ENCODE measurements at regions not wholly inside any gene's neighbourhood (a gene's known extent, or its start where the extent isn't known, plus 50 kb on each side); places are given as distances from the start of the nearest gene placed in this dataset.

GRCh38 chr10:78868048-78868447 lies 200.7 kb upstream of the ZMIZ1 start:
- no peak for TF ChIP-seq CTCF (IDR thresholded peaks at IDR 0.05; ENCODE audit: low read length)
- TF ChIP-seq EZH2 (IDR thresholded peaks at IDR 0.05; ENCODE audit: borderline replicate concordance, low read length) = no peak
- Histone ChIP-seq H3K9me2 (ENCODE audit: low read depth, low read length) (no peaks in the 10 kb centered on the region), H3K27me3 (ENCODE audit: insufficient read depth, low read length) (no peaks in the 10 kb centered on the region), H3K4me1 (ENCODE audit: insufficient read depth, low read length, severe bottlenecking) (no peaks in the 10 kb centered on the region), H3K79me2 (ENCODE audit: insufficient read depth, low read length) (no peaks in the 10 kb centered on the region), H2AFZ (ENCODE audit: low read length) (no peak overlapping the region), H3K36me3 (ENCODE audit: insufficient read depth, low read length) (no peaks in the 10 kb centered on the region), H3K4me3 (ENCODE audit: low read depth, low read length, poor library complexity, severe bottlenecking) (no peak overlapping the region), H3F3A (ENCODE audit: insufficient read depth, low read length) (no peaks in the 10 kb centered on the region), H3K9ac (ENCODE audit: low read length) (no peak overlapping the region), H4K20me1 (ENCODE audit: insufficient read depth, low read length) (no peaks in the 10 kb centered on the region), H3K4me2 (ENCODE audit: low read length) (no peak overlapping the region), H3K27ac (ENCODE audit: low read depth, low read length, poor library complexity, severe bottlenecking) (no peak overlapping the region), H3K9me3 (ENCODE audit: low read length) (no peaks in the 10 kb centered on the region)

GRCh38 chr10:78868456-78868855 lies 200.3 kb upstream of the ZMIZ1 start:
- TF ChIP-seq CTCF (IDR thresholded peaks at IDR 0.05; ENCODE audit: low read length) (no peak), EZH2 (IDR thresholded peaks at IDR 0.05; ENCODE audit: borderline replicate concordance, low read length) (no peak)
- Histone ChIP-seq H3K4me1 (ENCODE audit: insufficient read depth, low read length, severe bottlenecking) (no peaks in the 10 kb centered on the region), H4K20me1 (ENCODE audit: insufficient read depth, low read length) (no peaks in the 10 kb centered on the region), H3K27me3 (ENCODE audit: insufficient read depth, low read length) (no peaks in the 10 kb centered on the region), H3K9me3 (ENCODE audit: low read length) (no peaks in the 10 kb centered on the region), H2AFZ (ENCODE audit: low read length) (no peak overlapping the region), H3K27ac (ENCODE audit: low read depth, low read length, poor library complexity, severe bottlenecking) (no peak overlapping the region), H3K9ac (ENCODE audit: low read length) (no peak overlapping the region), H3K9me2 (ENCODE audit: low read depth, low read length) (no peaks in the 10 kb centered on the region), H3F3A (ENCODE audit: insufficient read depth, low read length) (no peaks in the 10 kb centered on the region), H3K79me2 (ENCODE audit: insufficient read depth, low read length) (no peaks in the 10 kb centered on the region), H3K4me2 (ENCODE audit: low read length) (no peak overlapping the region), H3K36me3 (ENCODE audit: insufficient read depth, low read length) (no peaks in the 10 kb centered on the region), H3K4me3 (ENCODE audit: low read depth, low read length, poor library complexity, severe bottlenecking) (no peak overlapping the region)

GRCh38 chr10:78868861-78869260 lies 199.9 kb upstream of the ZMIZ1 start:
- no peaks in the 10 kb centered on the region for H3K27me3 ChIP-seq (ENCODE audit: insufficient read depth, low read length)
- H3K9me3 ChIP-seq (ENCODE audit: low read length) = no peaks in the 10 kb centered on the region
- no peaks in the 10 kb centered on the region for H3K79me2 ChIP-seq (ENCODE audit: insufficient read depth, low read length)
- H3K4me1 ChIP-seq (ENCODE audit: insufficient read depth, low read length, severe bottlenecking) = no peaks in the 10 kb centered on the region
- TF ChIP-seq EZH2 (IDR thresholded peaks at IDR 0.05; ENCODE audit: borderline replicate concordance, low read length) (no peak), CTCF (IDR thresholded peaks at IDR 0.05; ENCODE audit: low read length) (no peak)
- no peaks in the 10 kb centered on the region for H3F3A ChIP-seq (ENCODE audit: insufficient read depth, low read length)
- H3K9me2 ChIP-seq (ENCODE audit: low read depth, low read length) = no peaks in the 10 kb centered on the region
- H2AFZ ChIP-seq (ENCODE audit: low read length) = no peak overlapping the region
- no peak overlapping the region for H3K4me3 ChIP-seq (ENCODE audit: low read depth, low read length, poor library complexity, severe bottlenecking)
- no peak overlapping the region for H3K9ac ChIP-seq (ENCODE audit: low read length)
- H3K36me3 ChIP-seq (ENCODE audit: insufficient read depth, low read length) = no peaks in the 10 kb centered on the region
- H3K4me2 ChIP-seq (ENCODE audit: low read length) = no peak overlapping the region
- no peaks in the 10 kb centered on the region for H4K20me1 ChIP-seq (ENCODE audit: insufficient read depth, low read length)
- no peak overlapping the region for H3K27ac ChIP-seq (ENCODE audit: low read depth, low read length, poor library complexity, severe bottlenecking)
